ENCODE measurements at regions not wholly inside any gene's neighbourhood (a gene's known extent, or its start where the extent isn't known, plus 50 kb on each side); places are given as distances from the start of the nearest gene placed in this dataset.

GRCh38 chr5:23396346-23396745, 111.1 kb upstream of the PRDM9 start:
- TF ChIP-seq CTCF (IDR thresholded peaks at IDR 0.05) = no peak
- no peak for TF ChIP-seq POLR2A (IDR thresholded peaks at IDR 0.05)

Data from ovary (tissue), 3 donors.